Omental fat pad (tissue), 3 donors: ENCODE measurements at regions not wholly inside any gene's neighbourhood (a gene's known extent, or its start where the extent isn't known, plus 50 kb on each side); places are given as distances from the start of the nearest gene placed in this dataset.

Source experiments
- ATAC-seq: fragments of 150-250 bp; one replicate; pipeline ENCODE4 v1.9.1; 2016; ENCODE audit warnings: mild to moderate bottlenecking, moderate library complexity; ENCODE audit not compliant: low FRiP score
- DNase-seq: peaks from one replicate; pipeline ENCODE4 v3.0.0-alpha.2; 2019; ENCODE audit warnings: low spot score
- TF ChIP-seq, protein P1 (sequence below), 3 donors: fragments of 450-650 bp; IDR thresholded peaks; one replicate each; pipeline ENCODE4 v1.5.1; 2016 to 2017; ENCODE audit warnings: antibody characterized with exemption in 3 of 3, mild to moderate bottlenecking in 3 of 3, moderate library complexity in 2 of 3

DNA sequence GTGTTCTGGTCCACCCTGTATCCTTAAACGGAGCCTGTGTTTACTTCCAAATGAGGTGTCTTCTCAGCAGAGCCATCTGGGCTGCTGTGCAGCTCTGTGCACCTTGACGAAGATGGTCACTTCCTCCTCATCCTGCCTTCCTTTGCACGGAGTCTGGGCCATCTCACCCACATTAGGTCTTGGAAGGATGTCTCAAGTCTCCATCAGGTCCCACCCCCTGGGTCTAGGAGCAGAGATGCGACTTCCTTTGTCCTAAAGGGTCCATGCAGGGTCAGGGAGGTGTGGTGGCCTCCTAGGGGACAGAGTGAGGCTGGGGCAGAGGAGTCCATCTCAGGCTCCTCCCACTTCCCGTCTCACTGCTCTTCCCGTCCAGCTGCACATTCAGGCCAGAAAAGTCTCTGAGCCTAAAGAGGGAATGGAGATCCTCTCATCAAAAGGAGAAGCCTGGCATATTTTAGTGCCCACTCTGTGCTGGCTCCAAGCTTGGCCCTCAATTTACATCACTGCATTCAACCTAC, 209.2 kb downstream of the MATN1 start:
- TF ChIP-seq, protein P1, sequence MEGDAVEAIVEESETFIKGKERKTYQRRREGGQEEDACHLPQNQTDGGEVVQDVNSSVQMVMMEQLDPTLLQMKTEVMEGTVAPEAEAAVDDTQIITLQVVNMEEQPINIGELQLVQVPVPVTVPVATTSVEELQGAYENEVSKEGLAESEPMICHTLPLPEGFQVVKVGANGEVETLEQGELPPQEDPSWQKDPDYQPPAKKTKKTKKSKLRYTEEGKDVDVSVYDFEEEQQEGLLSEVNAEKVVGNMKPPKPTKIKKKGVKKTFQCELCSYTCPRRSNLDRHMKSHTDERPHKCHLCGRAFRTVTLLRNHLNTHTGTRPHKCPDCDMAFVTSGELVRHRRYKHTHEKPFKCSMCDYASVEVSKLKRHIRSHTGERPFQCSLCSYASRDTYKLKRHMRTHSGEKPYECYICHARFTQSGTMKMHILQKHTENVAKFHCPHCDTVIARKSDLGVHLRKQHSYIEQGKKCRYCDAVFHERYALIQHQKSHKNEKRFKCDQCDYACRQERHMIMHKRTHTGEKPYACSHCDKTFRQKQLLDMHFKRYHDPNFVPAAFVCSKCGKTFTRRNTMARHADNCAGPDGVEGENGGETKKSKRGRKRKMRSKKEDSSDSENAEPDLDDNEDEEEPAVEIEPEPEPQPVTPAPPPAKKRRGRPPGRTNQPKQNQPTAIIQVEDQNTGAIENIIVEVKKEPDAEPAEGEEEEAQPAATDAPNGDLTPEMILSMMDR (IDR thresholded peaks at IDR 0.05) = no peak
- DNase-seq = no peak
- no peak for ATAC-seq

GRCh38 chr1:30513396-30514136, 209.8 kb downstream of the MATN1 start:
- TF ChIP-seq, protein P1 (IDR thresholded peaks at IDR 0.05) = no peak
- DNase-seq = no peak
- no peak for ATAC-seq

DNA sequence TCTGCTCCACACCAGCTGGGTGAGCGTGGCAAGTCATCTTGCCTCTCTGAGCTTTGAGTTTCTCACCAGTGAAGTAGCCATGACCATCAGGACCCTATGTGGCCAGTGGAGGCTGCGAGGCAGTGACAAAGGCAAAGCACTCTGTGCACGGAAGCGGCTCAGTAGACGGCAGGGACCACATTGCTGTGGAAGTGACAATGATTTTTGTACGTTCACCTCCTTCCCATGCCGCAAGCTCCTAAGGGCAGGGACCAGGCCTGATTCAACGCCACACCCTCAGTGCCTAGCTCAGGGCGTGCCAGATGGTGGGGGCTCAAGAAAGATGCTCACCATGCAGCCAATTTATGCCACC, 210.5 kb downstream of the MATN1 start:
- TF ChIP-seq, protein P1 (IDR thresholded peaks at IDR 0.05) = no peak
- DNase-seq = no peak
- no peak for ATAC-seq

DNA sequence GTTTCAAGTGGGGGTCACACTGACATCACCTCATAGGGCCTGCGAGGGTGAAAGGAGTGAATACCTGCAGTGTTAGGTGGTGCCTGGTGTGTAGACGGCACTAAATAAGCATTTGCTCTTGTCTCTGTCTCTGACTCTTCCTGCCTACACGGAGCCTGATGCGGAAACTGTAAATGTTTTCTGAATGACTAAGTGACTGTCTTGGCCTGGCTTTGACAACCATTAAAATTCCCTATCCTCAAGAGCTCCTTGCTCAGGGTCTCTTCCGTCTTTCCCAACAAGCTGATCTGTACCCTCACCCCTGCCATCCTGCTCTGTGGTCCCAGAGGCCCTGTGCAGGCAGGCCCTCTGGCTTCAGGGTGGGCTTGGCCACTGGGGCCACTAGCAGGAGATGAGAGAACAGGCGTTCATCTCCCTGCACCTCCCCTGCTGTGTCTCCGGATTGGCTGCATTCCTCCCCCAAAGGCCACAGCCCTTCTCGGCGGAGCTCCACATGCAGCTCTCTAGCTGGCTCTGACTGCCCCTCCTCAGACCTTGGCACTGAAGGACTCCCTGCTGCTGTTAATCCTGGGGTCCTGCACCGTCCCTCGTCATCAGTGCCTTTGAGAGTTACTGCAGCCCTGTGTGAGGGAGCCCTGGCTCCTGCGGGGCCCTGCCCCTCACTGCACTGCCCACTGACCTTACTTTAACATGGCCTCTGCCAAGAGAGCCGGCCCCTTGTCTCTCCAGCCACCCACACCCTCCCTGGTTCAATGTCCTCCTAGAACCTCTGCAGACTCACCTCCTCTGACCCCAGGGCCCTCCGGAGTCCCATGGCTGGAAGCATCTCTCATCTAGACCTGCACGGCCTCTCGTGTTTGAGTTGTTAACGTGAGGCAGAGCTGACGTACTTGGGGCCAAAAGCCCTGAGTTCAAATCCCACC, 211.1 kb downstream of the MATN1 start:
- DNase-seq (no peak), ATAC-seq (no peak)
- TF ChIP-seq, protein P1 (IDR thresholded peaks at IDR 0.05) = no peak

DNA sequence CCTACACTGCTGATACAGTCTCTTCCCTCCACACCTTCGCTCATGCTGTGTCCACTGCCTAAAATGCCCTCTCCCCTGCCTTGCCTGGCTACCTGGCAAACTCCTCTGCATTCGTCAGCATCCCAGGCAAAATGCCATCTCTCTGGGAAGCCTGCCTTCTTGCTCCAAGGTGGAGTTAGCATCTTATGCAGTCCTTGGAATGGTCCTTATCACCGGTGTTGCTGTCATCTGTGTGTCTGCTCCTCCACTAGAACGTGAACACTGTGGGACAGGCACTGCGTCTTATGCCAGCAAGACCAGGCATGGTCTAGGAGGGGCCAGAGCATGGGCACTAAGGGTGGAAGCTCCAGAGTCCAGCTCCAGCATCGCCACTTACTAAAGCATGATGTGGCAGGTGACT, 211.8 kb downstream of the MATN1 start:
- DNase-seq (no peak), ATAC-seq (no peak)
- TF ChIP-seq, protein P1 (IDR thresholded peaks at IDR 0.05) = no peak

GRCh38 chr1:30511106-30511505, 212.3 kb downstream of the MATN1 start:
- TF ChIP-seq, protein P1 (IDR thresholded peaks at IDR 0.05) = no peak
- DNase-seq (no peak), ATAC-seq (no peak)
